ENCODE measurements at regions not wholly inside any gene's neighbourhood (a gene's known extent, or its start where the extent isn't known, plus 50 kb on each side); places are given as distances from the start of the nearest gene placed in this dataset.

DNA sequence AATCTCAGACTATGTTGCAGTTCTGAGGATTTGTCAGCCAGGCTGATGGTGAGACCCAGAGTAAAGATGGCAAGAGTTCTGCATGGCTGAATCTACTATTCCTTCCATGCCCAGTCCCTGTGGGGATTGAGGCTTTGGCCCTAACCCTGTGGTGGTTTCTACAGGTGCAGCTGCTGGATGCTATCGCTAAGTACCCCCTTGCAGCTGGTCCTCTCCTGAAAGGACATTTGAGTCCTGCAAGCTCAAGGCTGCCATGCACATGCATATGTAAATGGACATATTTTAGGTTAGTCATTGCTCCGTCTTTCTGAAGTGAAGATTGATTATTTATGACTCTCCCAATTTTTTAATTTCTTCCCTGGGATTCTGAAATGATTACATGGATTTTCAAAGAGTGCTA lies 1122.2 kb upstream of the CELF2 start:
- Histone ChIP-seq H3K36me3 (ENCODE audit: control insufficient read depth in 3 of 3, insufficient read depth in 2 of 3, low read depth in 1 of 3, low read length in 3 of 3) (no peaks in the 10 kb centered on the region), H3K4me1 (ENCODE audit: control insufficient read depth in 3 of 3, insufficient read depth in 2 of 3, low read depth in 1 of 3, low read length in 2 of 3) (no peaks in the 10 kb centered on the region), H3K27me3 (ENCODE audit: control insufficient read depth in 3 of 3, insufficient read depth in 3 of 3, low read length in 3 of 3) (no peaks in the 10 kb centered on the region), H3K27ac (ENCODE audit: low read depth in 1 of 3, low read length in 2 of 3) (no peak overlapping the region), H3K9me3 (ENCODE audit: control insufficient read depth in 2 of 2, insufficient read depth in 1 of 2, low read depth in 1 of 2, low read length in 1 of 2) (no peaks in the 10 kb centered on the region), H3K4me3 (ENCODE audit: low read depth in 1 of 3, low read length in 3 of 3) (no peak overlapping the region)
- FAIRE-seq (no peak), DNase-seq (no peak)
- WGBS, 3 donors: 83 to 89% (median 86%) methylated on average over 2 of the region's 2 CpGs

DNA sequence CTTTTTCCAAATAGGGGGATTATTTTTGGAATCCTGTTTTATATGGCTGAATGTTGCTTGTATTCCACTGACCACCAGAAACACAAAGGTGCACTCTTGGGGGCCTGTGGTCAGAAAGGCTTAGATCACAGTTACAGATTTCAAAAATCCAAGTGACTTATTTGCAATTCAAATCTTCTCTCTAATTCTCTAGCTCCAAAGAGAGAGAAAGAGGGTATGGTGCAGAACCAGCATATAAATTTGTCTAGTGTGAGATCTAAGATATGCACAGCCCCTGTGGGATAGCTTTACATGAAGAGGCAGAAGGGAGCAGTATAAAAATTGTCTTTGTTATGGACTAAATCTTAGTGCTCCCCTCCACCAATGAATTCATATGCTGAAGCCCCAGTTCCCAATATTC lies 1121.7 kb upstream of the CELF2 start:
- H3K27ac ChIP-seq (ENCODE audit: low read depth in 1 of 3, low read length in 2 of 3): no peak overlapping the region
- FAIRE-seq (no peak), DNase-seq (no peak)
- H3K9me3 ChIP-seq (ENCODE audit: control insufficient read depth in 2 of 2, insufficient read depth in 1 of 2, low read depth in 1 of 2, low read length in 1 of 2): no peaks in the 10 kb centered on the region
- H3K27me3 ChIP-seq (ENCODE audit: control insufficient read depth in 3 of 3, insufficient read depth in 3 of 3, low read length in 3 of 3): no peaks in the 10 kb centered on the region
- no peaks in the 10 kb centered on the region for H3K4me1 ChIP-seq (ENCODE audit: control insufficient read depth in 3 of 3, insufficient read depth in 2 of 3, low read depth in 1 of 3, low read length in 2 of 3)
- no peak overlapping the region for H3K4me3 ChIP-seq (ENCODE audit: low read depth in 1 of 3, low read length in 3 of 3)
- no peaks in the 10 kb centered on the region for H3K36me3 ChIP-seq (ENCODE audit: control insufficient read depth in 3 of 3, insufficient read depth in 2 of 3, low read depth in 1 of 3, low read length in 3 of 3)

DNA sequence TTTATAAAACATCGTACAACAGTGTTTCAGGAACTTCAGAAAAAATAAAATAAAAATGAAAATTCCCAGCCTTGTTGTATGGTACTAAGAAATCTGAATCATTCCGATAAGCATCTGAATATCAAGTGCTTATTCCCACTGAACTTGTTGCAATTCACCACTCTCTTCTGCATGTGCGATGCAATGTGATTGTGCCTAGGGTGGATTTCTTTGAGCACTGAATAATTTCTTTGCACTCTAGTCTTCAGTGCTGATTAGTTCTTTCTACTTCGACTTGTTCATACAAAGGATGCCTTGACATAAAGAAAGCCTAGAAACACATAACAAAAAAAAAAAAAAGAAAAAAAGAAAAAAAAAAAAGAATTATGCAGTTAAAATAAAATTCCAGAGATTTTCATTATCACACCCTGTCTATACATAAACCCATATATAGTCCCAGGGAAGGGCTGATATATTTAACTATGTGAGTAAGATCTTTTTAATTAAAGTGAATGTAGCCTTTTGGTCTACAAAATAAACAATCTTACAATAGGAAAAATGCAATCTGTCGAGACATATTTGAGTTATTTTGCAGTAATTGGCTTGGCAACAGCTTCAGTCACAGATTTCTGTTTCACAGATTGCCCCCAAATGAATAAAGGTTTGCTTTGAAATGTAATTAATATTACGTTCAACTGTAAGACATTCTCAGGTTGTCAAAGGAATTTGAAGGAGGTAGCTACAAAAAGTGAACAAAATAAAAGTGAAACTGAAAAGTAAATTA lies 1118.9 kb upstream of the CELF2 start:
- no peaks in the 10 kb centered on the region for H3K4me1 ChIP-seq (ENCODE audit: control insufficient read depth in 3 of 3, insufficient read depth in 2 of 3, low read depth in 1 of 3, low read length in 2 of 3)
- WGBS, 3 donors: 72 to 81% (median 78%) methylated on average over 6 of the region's 6 CpGs
- H3K36me3 ChIP-seq (ENCODE audit: control insufficient read depth in 3 of 3, insufficient read depth in 2 of 3, low read depth in 1 of 3, low read length in 3 of 3): no peaks in the 10 kb centered on the region
- no peak for DNase-seq
- no peak for FAIRE-seq
- H3K27ac ChIP-seq (ENCODE audit: low read depth in 1 of 3, low read length in 2 of 3): no peak overlapping the region
- H3K4me3 ChIP-seq (ENCODE audit: low read depth in 1 of 3, low read length in 3 of 3): no peak overlapping the region
- no peaks in the 10 kb centered on the region for H3K9me3 ChIP-seq (ENCODE audit: control insufficient read depth in 2 of 2, insufficient read depth in 1 of 2, low read depth in 1 of 2, low read length in 1 of 2)
- H3K27me3 ChIP-seq (ENCODE audit: control insufficient read depth in 3 of 3, insufficient read depth in 3 of 3, low read length in 3 of 3): no peaks in the 10 kb centered on the region

DNA sequence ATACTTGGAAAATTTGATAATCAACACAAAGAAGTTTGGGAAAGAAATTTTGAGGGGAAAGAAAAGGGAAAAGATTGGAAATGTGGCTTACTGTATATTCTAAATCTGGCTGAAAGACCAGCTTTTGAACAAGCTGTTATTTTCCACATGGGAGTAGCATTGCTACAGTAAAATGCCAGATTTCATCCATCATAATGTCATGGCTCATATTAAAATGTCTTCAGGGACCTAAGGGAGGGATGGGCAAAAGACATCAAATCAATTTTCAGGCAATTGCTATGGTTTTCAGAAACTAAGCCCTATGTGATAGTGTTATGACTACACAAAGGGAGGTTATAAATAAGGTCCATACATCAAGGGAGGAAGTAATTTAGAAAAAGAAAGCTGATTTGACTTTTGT lies 1116.9 kb upstream of the CELF2 start:
- no peak for FAIRE-seq
- Histone ChIP-seq H3K4me3 (ENCODE audit: low read depth in 1 of 3, low read length in 3 of 3) (no peak overlapping the region), H3K27me3 (ENCODE audit: control insufficient read depth in 3 of 3, insufficient read depth in 3 of 3, low read length in 3 of 3) (no peaks in the 10 kb centered on the region), H3K27ac (ENCODE audit: low read depth in 1 of 3, low read length in 2 of 3) (no peak overlapping the region), H3K9me3 (ENCODE audit: control insufficient read depth in 2 of 2, insufficient read depth in 1 of 2, low read depth in 1 of 2, low read length in 1 of 2) (no peaks in the 10 kb centered on the region), H3K36me3 (ENCODE audit: control insufficient read depth in 3 of 3, insufficient read depth in 2 of 3, low read depth in 1 of 3, low read length in 3 of 3) (no peaks in the 10 kb centered on the region), H3K4me1 (ENCODE audit: control insufficient read depth in 3 of 3, insufficient read depth in 2 of 3, low read depth in 1 of 3, low read length in 2 of 3) (no peaks in the 10 kb centered on the region)
- no peak for DNase-seq

DNA sequence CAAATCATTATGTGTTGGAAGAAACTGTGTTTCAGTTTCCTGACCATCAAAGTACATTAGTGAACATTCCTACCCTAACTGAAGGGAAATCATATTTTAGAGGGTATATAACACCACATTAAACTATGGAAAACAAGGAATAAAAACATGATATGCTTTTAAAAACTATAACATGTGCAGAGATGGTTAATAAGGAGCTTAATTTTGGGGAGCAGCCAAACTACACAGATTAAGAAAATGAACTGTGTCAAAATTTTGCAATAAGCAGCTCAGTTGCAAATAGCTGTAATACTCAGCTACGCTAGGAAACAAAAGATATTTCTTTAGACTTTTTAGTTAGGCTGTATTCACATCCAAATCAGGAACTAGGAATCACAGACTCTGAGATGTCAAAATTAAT lies 1115.7 kb upstream of the CELF2 start:
- DNase-seq: no peak
- no peaks in the 10 kb centered on the region for H3K9me3 ChIP-seq (ENCODE audit: control insufficient read depth in 2 of 2, insufficient read depth in 1 of 2, low read depth in 1 of 2, low read length in 1 of 2)
- 0 to 35% (median 26%) methylated on average over 1 of the region's 1 CpG for WGBS, 3 donors
- H3K36me3 ChIP-seq (ENCODE audit: control insufficient read depth in 3 of 3, insufficient read depth in 2 of 3, low read depth in 1 of 3, low read length in 3 of 3): no peaks in the 10 kb centered on the region
- no peak overlapping the region for H3K27ac ChIP-seq (ENCODE audit: low read depth in 1 of 3, low read length in 2 of 3)
- H3K4me3 ChIP-seq (ENCODE audit: low read depth in 1 of 3, low read length in 3 of 3): no peak overlapping the region
- H3K4me1 ChIP-seq (ENCODE audit: control insufficient read depth in 3 of 3, insufficient read depth in 2 of 3, low read depth in 1 of 3, low read length in 2 of 3): no peaks in the 10 kb centered on the region
- no peaks in the 10 kb centered on the region for H3K27me3 ChIP-seq (ENCODE audit: control insufficient read depth in 3 of 3, insufficient read depth in 3 of 3, low read length in 3 of 3)
- no peak for FAIRE-seq

DNA sequence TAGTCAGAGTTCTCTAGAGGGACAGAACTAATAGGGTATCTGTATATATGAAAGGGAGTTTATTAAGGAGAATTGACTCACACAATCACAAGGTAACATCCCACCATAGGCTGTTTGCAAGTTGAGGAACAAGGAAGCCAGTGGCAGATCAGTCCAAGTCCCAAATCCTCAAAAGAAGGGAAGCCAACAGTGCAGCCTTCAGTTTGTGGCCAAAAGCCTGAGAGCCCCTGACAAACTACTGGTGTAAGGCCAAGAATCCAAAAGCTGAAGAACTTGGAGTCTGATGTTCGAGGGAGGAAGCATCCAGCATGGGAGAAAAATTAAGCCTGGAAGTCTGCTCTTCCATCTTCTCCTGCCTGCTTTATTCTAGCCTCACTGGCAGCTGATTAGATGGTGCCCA lies 1107.2 kb upstream of the CELF2 start:
- H3K27ac ChIP-seq (ENCODE audit: low read depth in 1 of 3, low read length in 2 of 3): no peak overlapping the region
- H3K9me3 ChIP-seq (ENCODE audit: control insufficient read depth in 2 of 2, insufficient read depth in 1 of 2, low read depth in 1 of 2, low read length in 1 of 2): peaks cover 0 to 6% of the 10 kb centered on the region in 2 donors
- DNase-seq: no peak
- H3K4me1 ChIP-seq (ENCODE audit: control insufficient read depth in 3 of 3, insufficient read depth in 2 of 3, low read depth in 1 of 3, low read length in 2 of 3): no peaks in the 10 kb centered on the region
- WGBS, 3 donors: 17 to 58% (median 50%) methylated on average over 1 of the region's 1 CpG
- H3K4me3 ChIP-seq (ENCODE audit: low read depth in 1 of 3, low read length in 3 of 3): no peak overlapping the region
- no peaks in the 10 kb centered on the region for H3K27me3 ChIP-seq (ENCODE audit: control insufficient read depth in 3 of 3, insufficient read depth in 3 of 3, low read length in 3 of 3)
- no peaks in the 10 kb centered on the region for H3K36me3 ChIP-seq (ENCODE audit: control insufficient read depth in 3 of 3, insufficient read depth in 2 of 3, low read depth in 1 of 3, low read length in 3 of 3)
- no peak for FAIRE-seq

DNA sequence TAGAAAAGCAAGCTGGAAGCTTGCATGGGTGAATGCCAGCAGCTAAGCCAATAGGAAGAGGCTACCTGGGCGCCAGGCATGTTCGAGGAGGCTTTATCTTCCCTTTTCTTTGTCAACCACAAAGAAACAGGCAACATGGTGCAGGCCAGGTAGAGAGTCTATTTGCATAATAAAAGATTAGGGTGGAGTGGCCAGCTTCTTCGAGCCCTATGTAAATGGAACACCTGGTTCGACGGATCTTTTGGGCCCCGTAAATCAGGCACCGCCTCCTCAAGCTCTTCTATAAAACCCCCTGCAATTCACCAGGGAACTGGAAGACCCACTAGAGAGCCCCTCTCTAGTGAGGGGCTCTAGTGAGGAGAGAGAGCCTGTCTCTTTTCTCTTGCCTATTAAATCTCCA lies 1106.2 kb upstream of the CELF2 start:
- H3K4me1 ChIP-seq (ENCODE audit: control insufficient read depth in 3 of 3, insufficient read depth in 2 of 3, low read depth in 1 of 3, low read length in 2 of 3): no peaks in the 10 kb centered on the region
- no peaks in the 10 kb centered on the region for H3K27me3 ChIP-seq (ENCODE audit: control insufficient read depth in 3 of 3, insufficient read depth in 3 of 3, low read length in 3 of 3)
- DNase-seq (no peak), FAIRE-seq (no peak)
- 78 to 79% (median 79%) methylated on average over 7 of the region's 7 CpGs for WGBS, 3 donors
- peaks cover 0 to 6% of the 10 kb centered on the region in 2 donors for H3K9me3 ChIP-seq (ENCODE audit: control insufficient read depth in 2 of 2, insufficient read depth in 1 of 2, low read depth in 1 of 2, low read length in 1 of 2)
- no peaks in the 10 kb centered on the region for H3K36me3 ChIP-seq (ENCODE audit: control insufficient read depth in 3 of 3, insufficient read depth in 2 of 3, low read depth in 1 of 3, low read length in 3 of 3)
- H3K4me3 ChIP-seq (ENCODE audit: low read depth in 1 of 3, low read length in 3 of 3): no peak overlapping the region
- no peak overlapping the region for H3K27ac ChIP-seq (ENCODE audit: low read depth in 1 of 3, low read length in 2 of 3)

DNA sequence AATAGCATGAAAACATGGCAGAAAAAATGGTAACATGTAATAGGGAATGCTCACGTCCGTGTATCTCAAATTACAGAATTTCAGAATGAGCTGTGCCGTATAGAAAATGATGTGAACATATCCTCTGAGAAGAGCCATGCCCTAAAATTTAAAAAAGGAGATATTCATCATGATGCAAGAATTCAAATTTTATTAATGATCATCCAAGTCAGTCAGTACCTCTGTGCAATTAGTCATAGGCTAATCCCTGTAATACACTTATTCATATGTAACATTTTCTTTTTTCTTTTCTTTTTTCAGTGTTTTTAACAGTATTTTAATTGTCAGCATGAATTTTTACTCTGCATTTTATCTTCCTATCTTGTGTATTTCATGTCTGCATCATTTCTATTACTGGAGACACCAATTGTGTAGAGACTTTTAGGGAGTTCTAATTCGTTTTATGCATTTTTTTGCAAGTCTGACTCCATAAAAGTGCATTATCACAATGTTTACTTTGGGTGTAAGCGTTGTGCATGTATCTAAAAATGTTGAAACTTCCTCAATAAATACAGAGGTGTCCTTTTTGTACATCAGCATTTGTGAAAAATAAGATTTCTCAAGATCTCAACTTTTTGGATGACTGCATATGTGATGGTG lies 1103.7 kb upstream of the CELF2 start:
- Histone ChIP-seq H3K4me1 (ENCODE audit: control insufficient read depth in 3 of 3, insufficient read depth in 2 of 3, low read depth in 1 of 3, low read length in 2 of 3) (no peaks in the 10 kb centered on the region), H3K36me3 (ENCODE audit: control insufficient read depth in 3 of 3, insufficient read depth in 2 of 3, low read depth in 1 of 3, low read length in 3 of 3) (no peaks in the 10 kb centered on the region), H3K9me3 (ENCODE audit: control insufficient read depth in 2 of 2, insufficient read depth in 1 of 2, low read depth in 1 of 2, low read length in 1 of 2) (no peaks in the 10 kb centered on the region), H3K4me3 (ENCODE audit: low read depth in 1 of 3, low read length in 3 of 3) (no peak overlapping the region), H3K27me3 (ENCODE audit: control insufficient read depth in 3 of 3, insufficient read depth in 3 of 3, low read length in 3 of 3) (no peaks in the 10 kb centered on the region), H3K27ac (ENCODE audit: low read depth in 1 of 3, low read length in 2 of 3) (no peak overlapping the region)
- no peak for DNase-seq
- 44 to 55% (median 54%) methylated on average over 5 of the region's 5 CpGs for WGBS, 3 donors
- FAIRE-seq: no peak

DNA sequence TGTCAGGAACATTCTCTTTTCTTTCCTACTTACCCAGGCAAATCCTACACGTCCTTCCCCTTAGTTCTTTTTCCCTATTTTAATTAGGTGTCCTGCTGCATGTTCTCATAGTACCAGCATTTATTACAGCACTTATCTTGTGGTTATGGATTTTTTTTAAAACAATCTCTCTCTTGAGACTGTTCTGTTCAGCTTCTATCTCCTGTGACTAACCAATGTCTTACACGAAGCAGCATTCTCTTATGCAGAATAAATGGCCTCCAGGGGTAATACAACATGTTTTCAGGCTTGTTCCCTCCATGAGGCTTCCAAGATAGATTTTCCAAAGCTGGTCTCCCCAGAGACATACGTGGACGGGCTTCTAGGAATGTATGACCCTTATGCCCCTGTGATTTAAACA lies 1096.1 kb upstream of the CELF2 start:
- FAIRE-seq (no peak), DNase-seq (no peak)
- H3K27me3 ChIP-seq (ENCODE audit: control insufficient read depth in 3 of 3, insufficient read depth in 3 of 3, low read length in 3 of 3): no peaks in the 10 kb centered on the region

More for the DNA sequence above, 1096.1 kb upstream of the CELF2 start:
- H3K4me3 ChIP-seq (ENCODE audit: low read depth in 1 of 3, low read length in 3 of 3): no peak overlapping the region
- WGBS, 3 donors: 40 to 53% (median 48%) methylated on average over 4 of the region's 4 CpGs
- H3K27ac ChIP-seq (ENCODE audit: low read depth in 1 of 3, low read length in 2 of 3): no peak overlapping the region
- no peaks in the 10 kb centered on the region for H3K36me3 ChIP-seq (ENCODE audit: control insufficient read depth in 3 of 3, insufficient read depth in 2 of 3, low read depth in 1 of 3, low read length in 3 of 3)
- H3K4me1 ChIP-seq (ENCODE audit: control insufficient read depth in 3 of 3, insufficient read depth in 2 of 3, low read depth in 1 of 3, low read length in 2 of 3): no peaks in the 10 kb centered on the region
- H3K9me3 ChIP-seq (ENCODE audit: control insufficient read depth in 2 of 2, insufficient read depth in 1 of 2, low read depth in 1 of 2, low read length in 1 of 2): no peaks in the 10 kb centered on the region

Measured in small intestine (tissue), 7 donors.